H1 (cell line): ENCODE measurements at regions not wholly inside any gene's neighbourhood (a gene's known extent, or its start where the extent isn't known, plus 50 kb on each side); places are given as distances from the start of the nearest gene placed in this dataset.

Experiments
- CTCF ChIA-PET: fragments of 300-600 bp; sonication (Branson Sonifier 250); formaldehyde crosslinking; loops from one replicate; lab custom pipeline; 2021; ENCODE audit not compliant: partially characterized antibody; lab: Charles Lee
- POLR2A ChIA-PET: fragments of 300-600 bp; sonication (Branson Sonifier 250); formaldehyde crosslinking; loops from one replicate; lab custom pipeline; 2021; ENCODE audit warnings: inconsistent platforms; ENCODE audit not compliant: partially characterized antibody; lab: Charles Lee
- DNase-seq, 2 experiments: peaks; one replicate each; pipeline versions ENCODE4 v3.0.0 to v3.0.0-alpha.2; 2010 to 2022; ENCODE audit warnings: low spot score in 2 of 2, low read depth in 1 of 2, mixed read lengths in 1 of 2
- FAIRE-seq: peaks from 2 replicates; lab custom pipeline; 2011; peaks lifted over from hg19 to GRCh38; lab: Jason Lieb, UNC
- H2AFZ ChIP-seq: 2 replicates; pipeline ENCODE4 v1.8.1; 2012; ENCODE audit warnings: low read length, inconsistent platforms
- H2AK5ac ChIP-seq: 2 replicates; pipeline ENCODE4 v1.6.1; 2013; ENCODE audit warnings: low read depth, low read length
- H2BK120ac ChIP-seq: replicated peaks from 2 replicates; pipeline ENCODE3; 2013; ENCODE audit warnings: low read depth, low read length, inconsistent platforms
- H2BK12ac ChIP-seq: 2 replicates; pipeline ENCODE4 v1.6.1; 2013; ENCODE audit warnings: low read depth, low read length
- H2BK15ac ChIP-seq: 2 replicates; pipeline ENCODE4 v1.6.1; 2013; ENCODE audit warnings: low read length
- H2BK20ac ChIP-seq: 2 replicates; pipeline ENCODE4 v1.6.1; 2013; ENCODE audit warnings: low read length
- H2BK5ac ChIP-seq: 2 replicates; pipeline ENCODE4 v1.6.1; 2013; ENCODE audit warnings: low read depth, low read length
- H3K14ac ChIP-seq: 2 replicates; pipeline ENCODE4 v1.6.1; 2013; ENCODE audit warnings: inconsistent platforms; ENCODE audit not compliant: insufficient read length
- H3K18ac ChIP-seq: 2 replicates; pipeline ENCODE4 v1.6.1; 2013; ENCODE audit warnings: low read length; ENCODE audit errors: extremely low read depth
- H3K23ac ChIP-seq: 2 replicates; pipeline ENCODE4 v1.6.1; 2013; ENCODE audit warnings: inconsistent platforms; ENCODE audit not compliant: insufficient read length
- H3K23me2 ChIP-seq: 2 replicates; pipeline ENCODE4 v1.6.1; 2013; ENCODE audit warnings: low read depth, low read length
- H3K27ac ChIP-seq: 2 replicates; pipeline ENCODE4 v1.6.1; 2011; ENCODE audit warnings: low read depth, low read length, inconsistent platforms
- H3K27me3 ChIP-seq, 4 experiments: replicated peaks in 1 of 4; 1 replicate in 1 of 4; 2 replicates in 3 of 4; pipeline versions ENCODE4 v1.6.1 to v1.8.1; 2011 to 2013; ENCODE audit warnings: low read length in 3 of 4, mild to moderate bottlenecking in 3 of 4, inconsistent platforms in 2 of 4, mixed read lengths in 2 of 4, moderate library complexity in 1 of 4; ENCODE audit not compliant: control insufficient read depth in 3 of 4, insufficient read depth in 3 of 4; ENCODE audit errors: extremely low read depth in 1 of 4
- H3K36me3 ChIP-seq, 4 experiments: 2 replicates each; pipeline versions ENCODE4 v1.6.1 to v1.8.1; 2011 to 2013; ENCODE audit warnings: mild to moderate bottlenecking in 4 of 4, low read length in 3 of 4, moderate library complexity in 2 of 4, control low read depth in 1 of 4, inconsistent platforms in 1 of 4; ENCODE audit not compliant: insufficient read depth in 4 of 4, control insufficient read depth in 2 of 4
- H3K4ac ChIP-seq: replicated peaks from 2 replicates; pipeline ENCODE3; 2013; ENCODE audit warnings: low read length, low read depth, mixed read lengths, inconsistent platforms; ENCODE audit not compliant: insufficient read length
- H3K4me1 ChIP-seq, 4 experiments: replicated peaks in 1 of 4; 1 replicate in 1 of 4; 2 replicates in 3 of 4; pipeline versions ENCODE4 v1.6.1 to v1.8.1; 2011 to 2013; ENCODE audit warnings: low read length in 3 of 4, inconsistent platforms in 2 of 4, mixed read lengths in 1 of 4; ENCODE audit not compliant: insufficient read depth in 4 of 4, control insufficient read depth in 3 of 4
- H3K4me2 ChIP-seq, 2 experiments: 2 replicates each; pipeline versions ENCODE4 v1.6.1 to v1.8.1; 2011 to 2013; ENCODE audit warnings: low read depth in 2 of 2, low read length in 2 of 2, control low read depth in 1 of 2, inconsistent platforms in 1 of 2, mild to moderate bottlenecking in 1 of 2; ENCODE audit not compliant: insufficient read depth in 1 of 2
- H3K4me3 ChIP-seq, 4 experiments: fragments of 200-600, 300-600 bp in 1 of 4; sonication (generic), shearing (Covaris generic), sonication (Bioruptor Twin) in 1 of 4; 2 replicates each; pipeline versions ENCODE4 v1.5.1 to v1.8.1; 2011 to 2016; ENCODE audit warnings: low read length in 4 of 4, low read depth in 3 of 4, control low read depth in 2 of 4, inconsistent platforms in 2 of 4, mild to moderate bottlenecking in 2 of 4, mixed read lengths in 1 of 4, moderate library complexity in 1 of 4; ENCODE audit not compliant: insufficient read depth in 2 of 4; ENCODE audit errors: extremely low read depth in 1 of 4
- H3K56ac ChIP-seq: replicated peaks from 2 replicates; pipeline ENCODE3; 2013; ENCODE audit warnings: low read depth, mild to moderate bottlenecking, mixed read lengths, low read length, inconsistent platforms; ENCODE audit not compliant: insufficient read length
- H3K79me1 ChIP-seq: 2 replicates; pipeline ENCODE4 v1.6.1; 2013; ENCODE audit warnings: low read depth, low read length, control low read depth
- H3K79me2 ChIP-seq, 2 experiments: 2 replicates each; pipeline versions ENCODE4 v1.6.1 to v1.8.1; 2012 to 2013; ENCODE audit warnings: low read length in 2 of 2, mild to moderate bottlenecking in 2 of 2, inconsistent platforms in 1 of 2; ENCODE audit not compliant: insufficient read depth in 2 of 2, control insufficient read depth in 1 of 2
- H3K9ac ChIP-seq, 4 experiments: replicated peaks in 1 of 4; 1 replicate in 1 of 4; 2 replicates in 3 of 4; pipeline versions ENCODE4 v1.6.1 to v1.8.1; 2011 to 2013; ENCODE audit warnings: low read depth in 3 of 4, low read length in 3 of 4, control low read depth in 2 of 4, mild to moderate bottlenecking in 2 of 4, moderate library complexity in 2 of 4, inconsistent platforms in 1 of 4; ENCODE audit errors: extremely low read depth in 1 of 4
- H3K9me3 ChIP-seq, 2 experiments: 2 replicates each; pipeline versions ENCODE4 v1.6.1 to v1.8.1; 2012 to 2013; ENCODE audit warnings: mild to moderate bottlenecking in 2 of 2, moderate library complexity in 2 of 2, control low read depth in 1 of 2, inconsistent platforms in 1 of 2, low read depth in 1 of 2, low read length in 1 of 2, mixed read lengths in 1 of 2; ENCODE audit not compliant: insufficient read depth in 2 of 2
- H4K20me1 ChIP-seq, 2 experiments: replicated peaks in 1 of 2; 2 replicates each; pipeline versions ENCODE3 to v1.8.1; 2011 to 2013; ENCODE audit warnings: inconsistent platforms in 2 of 2, low read length in 2 of 2, mild to moderate bottlenecking in 1 of 2; ENCODE audit not compliant: insufficient read depth in 2 of 2, control insufficient read depth in 1 of 2
- H4K5ac ChIP-seq: 2 replicates; pipeline ENCODE4 v1.6.1; 2013; ENCODE audit warnings: low read length, low read depth, mixed read lengths, inconsistent platforms; ENCODE audit not compliant: insufficient read length
- H4K8ac ChIP-seq: 2 replicates; pipeline ENCODE4 v1.8.0; 2013; ENCODE audit warnings: mild to moderate bottlenecking, moderate library complexity, low read length, inconsistent platforms; ENCODE audit not compliant: insufficient read depth; ENCODE audit errors: extremely low read depth
- H4K91ac ChIP-seq: replicated peaks from 2 replicates; pipeline ENCODE3; 2013; ENCODE audit warnings: low read length, mixed read lengths, inconsistent platforms; ENCODE audit not compliant: insufficient read length
- CHD1 ChIP-seq: IDR thresholded peaks from 2 replicates; pipeline ENCODE4 v1.6.1; 2012; ENCODE audit warnings: low read depth, low read length, improper control_type of control experiment
- WGBS, 2 experiments: shearing (Covaris generic) in 1 of 2; methylation state at CpG; one replicate each; pipeline versions ENCODE4 v1.1.6 to v1.1.7; 2013 to 2015; ENCODE audit warnings: low lambda C conversion rate in 2 of 2, mixed read lengths in 2 of 2, inconsistent platforms in 1 of 2, low coverage in 1 of 2, missing lambda C conversion rate in 1 of 2; ENCODE audit not compliant: insufficient replicate concordance in 2 of 2, insufficient coverage in 1 of 2, insufficient read length in 1 of 2; ENCODE audit errors: extremely low coverage in 1 of 2, missing lambda C conversion rate in 1 of 2; 5-methylcytosine and 5-hydroxymethylcytosine counted together

GRCh38 chr7:86999750-87000149, 59.7 kb downstream of the ELAPOR2 start:
- H3K14ac ChIP-seq = no peak overlapping the region
- H2BK20ac ChIP-seq = no peak overlapping the region
- H3K18ac ChIP-seq = no peak overlapping the region
- no peak overlapping the region for H2AK5ac ChIP-seq
- no peak overlapping the region for H3K27ac ChIP-seq
- H2BK5ac ChIP-seq = no peak overlapping the region
- H3K9me3 ChIP-seq = no peaks in the 10 kb centered on the region
- H3K4me2 ChIP-seq = no peak overlapping the region
- peaks cover 2 to 10% (median 5%) of the 10 kb centered on the region in 4 experiments; a peak in 5 of 7 replicates for H3K4me1 ChIP-seq
- H4K8ac ChIP-seq = no peak overlapping the region
- no peak overlapping the region for H3K4me3 ChIP-seq
- no peak overlapping the region for H3K4ac ChIP-seq
- peaks cover 2% of the 10 kb centered on the region; the same call in 1 of the 2 replicates for H3K79me1 ChIP-seq
- ChIA-PET POLR2A (interaction anchor here (1.2 kb wide), 2 partner anchors 13 to 40 kb away, joined by 3 read pairs; no protein-coding TSS in a partner anchor), CTCF (interaction anchor here (1.4 to 1.6 kb wide), 2 partner anchors 10 to 88 kb away, joined by 3 to 6 read pairs; no protein-coding TSS in a partner anchor)
- no peak overlapping the region for H2BK120ac ChIP-seq
- no peak overlapping the region for H4K91ac ChIP-seq
- no peak for FAIRE-seq
- H3K27me3 ChIP-seq = no peaks in the 10 kb centered on the region
- WGBS, 2 experiments = 83% methylated on average over 2 of the region's 2 CpGs; no CpG with 5 or more reads in 1 of the 2 experiments
- H4K5ac ChIP-seq = no peak overlapping the region
- H3K23ac ChIP-seq = no peak overlapping the region
- H3K23me2 ChIP-seq = no peaks in the 10 kb centered on the region
- no peaks in the 10 kb centered on the region for H3K36me3 ChIP-seq
- H3K56ac ChIP-seq = no peak overlapping the region
- no peak overlapping the region for H2BK12ac ChIP-seq
- H2BK15ac ChIP-seq = no peak overlapping the region
- H4K20me1 ChIP-seq = peaks cover 0 to 4% of the 10 kb centered on the region in 2 experiments
- H2AFZ ChIP-seq = no peak overlapping the region
- H3K9ac ChIP-seq = no peak overlapping the region
- DNase-seq = no peak
- peaks cover 26 to 92% of the 10 kb centered on the region in 2 experiments for H3K79me2 ChIP-seq
- TF ChIP-seq CHD1 = no peak
